ENCODE measurements at regions not wholly inside any gene's neighbourhood (a gene's known extent, or its start where the extent isn't known, plus 50 kb on each side); places are given as distances from the start of the nearest gene placed in this dataset.
"Not testable (repeated sequence)": the region's sequence is repeated elsewhere in the genome, so short reads cannot be mapped to it uniquely, and the experiment has no call there.

DNA sequence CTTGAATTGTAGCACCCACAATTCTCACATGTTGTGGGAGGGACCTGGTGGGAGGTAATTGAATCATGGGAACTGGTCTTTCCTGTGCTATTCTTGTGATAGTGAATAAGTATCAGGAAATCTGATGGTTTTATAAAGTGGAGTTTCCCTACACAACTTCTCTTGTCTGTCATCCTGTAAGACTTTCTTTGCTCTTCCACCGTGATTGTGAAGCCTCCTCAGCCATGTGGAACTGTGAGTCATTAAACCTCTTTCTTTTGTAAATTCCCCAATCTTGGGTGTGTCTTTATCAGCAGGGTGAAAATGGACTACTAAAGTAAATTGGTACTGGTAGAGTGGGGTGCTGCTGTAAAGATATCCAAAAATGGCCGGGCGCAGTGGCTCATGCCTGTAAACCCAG is 215.6 kb downstream of the LIG4 start:
- DNase-seq = no peak

- DNase-seq = no peak
Observed at GRCh38 chr13:107994137-107994536, 221.2 kb downstream of the LIG4 start.

DNA sequence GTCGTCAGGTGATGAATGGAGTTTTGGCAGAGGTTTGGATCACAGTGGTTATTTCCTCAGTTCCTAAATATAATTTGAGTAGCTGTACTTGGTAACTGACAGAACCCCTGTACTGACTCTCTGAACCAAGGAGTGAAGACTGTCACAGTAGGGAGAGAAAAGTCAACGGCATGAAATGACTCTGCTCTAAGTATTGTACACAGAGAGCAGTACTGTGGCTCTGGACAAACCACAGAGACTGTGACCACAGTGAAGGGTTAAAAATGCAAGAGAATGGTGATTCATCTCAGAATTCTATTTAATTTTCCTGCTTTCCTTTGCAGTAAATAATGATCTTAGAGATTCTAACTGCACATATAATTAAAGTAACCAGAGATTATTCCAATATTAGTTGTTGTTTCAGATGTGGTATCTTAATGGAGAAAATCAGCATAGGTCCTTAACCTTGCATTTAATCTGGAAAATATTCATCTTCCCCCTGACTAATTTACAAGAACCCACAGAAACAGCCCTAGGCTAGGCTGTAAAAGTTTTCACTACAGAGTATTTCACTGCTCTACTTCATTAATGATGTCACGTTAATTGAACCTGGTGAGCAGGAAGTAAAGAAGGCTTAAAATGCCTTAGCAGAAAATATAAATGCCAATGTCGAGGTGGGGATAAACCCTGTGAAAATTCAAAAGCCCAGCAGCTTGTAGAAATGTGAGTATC is 221.9 kb downstream of the LIG4 start:
- no peak for DNase-seq

- DNase-seq = no peak
Observed at GRCh38 chr13:107992542-107992941, 222.8 kb downstream of the LIG4 start.

DNA sequence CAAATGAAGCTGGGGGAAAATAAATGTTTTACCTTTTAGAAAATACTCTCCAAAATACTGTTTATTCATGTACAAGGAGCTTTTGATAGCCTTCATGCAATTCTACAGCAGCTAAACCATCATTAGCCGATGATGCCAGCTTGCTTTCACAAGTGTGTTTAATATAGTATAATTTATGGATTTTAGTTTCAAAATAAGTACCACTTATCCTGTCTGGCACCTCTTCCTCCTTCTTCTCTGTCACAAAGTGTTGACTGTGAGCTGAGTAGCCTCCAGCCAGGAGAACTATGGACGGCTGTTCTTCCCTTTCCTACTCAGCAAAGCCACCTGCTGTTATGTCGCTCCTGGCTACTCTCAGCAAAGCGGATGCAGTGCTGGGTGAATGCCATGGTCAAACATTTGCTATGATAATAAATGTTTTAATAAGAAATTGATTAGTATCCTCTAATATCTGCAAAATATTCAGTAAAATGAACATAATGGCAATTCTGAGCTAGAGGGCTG is 238.2 kb downstream of the LIG4 start:
- DNase-seq = no peak

GRCh38 chr13:107976628-107977027 is 238.7 kb downstream of the LIG4 start:
- no peak for DNase-seq

DNA sequence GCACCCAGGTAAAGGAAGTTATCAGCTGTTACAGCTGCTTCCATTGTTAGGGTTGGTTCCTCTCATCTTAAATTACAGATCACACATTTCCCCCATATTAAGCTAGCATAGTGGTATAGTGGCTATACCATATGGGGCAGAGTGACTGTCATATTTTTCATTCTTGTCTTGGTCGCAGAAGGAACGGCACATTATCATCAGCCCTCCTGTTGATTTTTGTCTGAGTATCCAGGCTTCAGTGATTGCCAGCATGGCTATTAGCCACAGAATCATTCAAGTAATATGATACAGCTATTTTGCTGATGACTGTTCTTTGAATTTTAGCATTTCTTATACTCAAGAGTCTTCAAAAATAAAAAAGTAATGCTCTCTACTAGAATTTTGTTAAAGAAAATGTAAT is 240.9 kb downstream of the LIG4 start:
- no peak for DNase-seq

DNA sequence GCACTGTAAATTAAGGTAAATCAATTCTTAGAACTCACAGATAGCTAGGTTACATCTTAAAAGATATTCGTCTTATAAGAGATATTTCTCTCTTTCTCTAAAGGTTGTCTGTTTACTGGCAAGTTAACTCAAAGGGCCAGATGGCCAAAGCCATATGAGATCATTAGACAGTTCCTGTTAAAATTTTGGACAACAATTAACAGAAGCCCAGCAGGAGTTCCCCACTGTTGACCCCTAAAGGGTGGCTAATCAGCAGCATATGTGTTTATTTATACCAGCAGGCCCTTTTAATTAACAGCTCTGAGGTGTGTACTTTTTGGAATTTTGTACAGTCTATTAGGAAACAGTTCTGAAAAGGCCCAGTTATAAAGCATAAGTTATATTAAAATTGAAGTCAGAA is 245.8 kb downstream of the LIG4 start:
- DNase-seq = no peak

DNA sequence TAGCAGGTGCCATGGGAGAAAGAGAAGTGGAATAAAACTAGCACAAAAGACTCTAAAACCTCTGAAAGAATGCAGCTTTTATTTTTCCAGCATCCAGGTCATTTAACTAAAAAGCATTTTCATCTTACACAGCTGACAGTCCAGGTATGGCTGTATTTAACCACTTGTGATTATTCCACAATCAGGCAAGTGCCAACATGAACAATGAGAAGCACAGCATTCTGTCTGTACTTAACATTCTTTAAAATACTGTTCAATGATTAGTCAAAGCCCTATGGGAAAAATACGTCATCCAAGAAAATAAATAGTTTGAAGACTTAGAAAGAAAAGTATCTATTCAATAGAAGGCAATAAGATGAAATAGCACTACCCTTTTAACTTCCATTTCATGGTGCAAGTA is 246.9 kb downstream of the LIG4 start:
- no peak for DNase-seq

DNA sequence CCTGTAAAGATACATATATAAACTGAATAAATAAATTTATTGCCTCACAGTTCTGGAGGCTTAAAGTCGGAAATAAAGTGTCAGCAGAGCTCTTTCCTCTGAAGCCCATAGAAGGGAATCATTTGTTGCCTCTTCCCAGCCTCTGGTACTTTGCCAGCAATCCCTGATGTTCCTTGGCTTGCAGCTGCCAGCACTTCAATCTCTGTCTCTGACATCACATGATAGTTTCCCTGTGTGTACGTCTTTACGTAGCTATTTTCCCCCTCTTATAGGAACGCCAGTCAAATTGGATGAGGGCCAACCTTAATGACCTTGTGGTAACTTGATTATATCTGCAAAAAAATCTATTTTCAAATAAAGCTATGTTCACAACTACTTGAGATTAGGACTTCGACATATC is 250.9 kb downstream of the LIG4 start:
- DNase-seq = peak; percentile 28

DNA sequence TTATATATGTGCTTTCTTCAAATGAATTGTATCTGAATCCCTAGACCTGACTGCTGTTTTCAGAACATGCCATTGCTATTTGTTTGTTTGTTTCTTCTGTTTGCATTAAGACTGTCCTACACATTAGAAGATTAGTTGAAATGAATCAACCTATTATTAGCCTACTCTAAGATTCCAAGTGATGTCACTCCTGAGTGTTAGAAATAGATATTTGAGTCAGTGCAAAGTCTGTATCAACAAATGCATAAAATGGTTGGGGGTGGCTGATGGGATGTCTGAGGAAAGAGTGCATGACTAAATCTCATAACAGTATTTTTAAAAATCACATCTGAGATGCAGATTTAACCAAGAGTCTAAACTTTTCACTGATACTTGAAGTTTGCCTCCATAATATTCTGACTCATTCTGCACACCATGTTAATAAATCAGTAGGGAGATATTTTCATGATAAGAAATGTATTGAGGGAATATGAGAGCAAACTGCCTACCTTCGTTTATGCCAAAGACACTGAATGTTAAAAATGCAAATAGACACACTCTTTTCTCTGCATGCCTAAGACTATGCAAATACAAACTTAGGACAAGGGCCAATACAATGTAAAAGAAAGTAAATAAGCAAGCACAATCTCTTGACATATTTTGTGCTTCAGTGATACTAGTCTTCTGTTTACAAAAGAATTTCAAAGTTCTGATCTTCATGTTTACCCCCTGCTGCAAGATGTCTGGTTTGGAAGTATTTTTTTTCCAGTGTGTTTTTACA is 253.3 kb downstream of the LIG4 start:
- no peak for DNase-seq

DNA sequence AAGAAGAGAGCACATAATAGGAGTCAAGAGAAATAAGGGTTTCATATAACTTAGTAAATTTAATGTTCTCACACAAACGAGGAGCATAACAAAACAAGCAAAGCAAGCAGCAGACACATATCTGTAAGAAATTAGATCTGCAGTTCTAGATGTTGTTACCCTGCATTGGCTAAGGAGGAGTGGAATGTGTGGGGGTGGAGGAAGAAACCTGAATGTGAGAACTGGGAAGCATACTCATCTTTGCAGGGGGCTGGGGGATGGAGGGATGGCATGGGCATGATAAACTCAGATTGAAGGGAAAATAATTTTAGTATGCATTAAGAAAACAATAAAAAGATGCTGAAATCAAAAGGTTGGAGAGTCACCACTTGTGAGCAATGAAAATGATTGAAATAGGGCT is 255.0 kb downstream of the LIG4 start:
- no peak for DNase-seq

DNA sequence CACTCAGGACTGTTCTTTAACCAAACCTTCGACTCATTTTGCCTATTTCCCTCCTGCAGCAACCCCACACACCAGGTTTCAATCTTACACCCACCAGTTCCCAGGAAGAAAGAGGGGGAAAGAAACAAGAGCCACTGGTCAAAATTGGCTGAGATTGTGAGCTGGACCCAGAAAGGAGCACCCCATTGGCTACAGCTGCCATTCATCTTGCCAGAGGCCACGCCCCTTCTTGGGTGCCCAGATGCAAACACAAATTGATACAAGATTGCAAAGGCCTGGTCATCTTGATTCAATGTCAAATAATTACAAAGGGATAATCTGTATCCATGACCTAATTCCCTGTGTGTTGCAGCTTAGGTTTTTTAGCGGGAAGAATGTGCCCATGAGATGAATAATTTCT is 258.4 kb downstream of the LIG4 start:
- no peak for DNase-seq

DNA sequence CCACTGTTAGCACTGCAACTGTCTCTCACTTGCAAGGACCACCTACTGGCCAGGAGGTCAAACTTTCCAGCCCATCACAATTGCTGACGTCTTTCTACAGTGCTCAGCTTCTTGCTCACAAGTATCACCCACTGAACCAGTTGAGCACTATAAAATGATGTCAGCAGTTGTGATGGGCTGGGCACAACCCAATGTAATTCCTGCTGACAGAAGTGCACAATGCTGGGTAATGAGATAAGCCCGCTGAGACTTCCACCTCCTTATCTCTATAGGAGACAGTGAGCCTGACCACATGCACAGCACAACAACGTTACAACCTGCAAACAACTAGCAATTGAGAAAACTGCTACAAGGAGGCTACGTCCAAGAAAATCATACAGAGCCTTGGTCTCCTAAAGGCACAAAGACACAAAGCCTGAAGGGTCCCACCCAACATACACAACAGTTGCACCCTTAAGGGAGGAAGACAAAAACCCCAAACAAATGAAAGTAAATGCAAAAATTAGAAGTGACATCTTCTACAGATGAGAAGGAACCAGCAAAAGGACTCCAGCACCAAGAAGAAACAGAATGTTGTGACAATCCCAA is 273.2 kb downstream of the LIG4 start:
- DNase-seq = no peak

DNA sequence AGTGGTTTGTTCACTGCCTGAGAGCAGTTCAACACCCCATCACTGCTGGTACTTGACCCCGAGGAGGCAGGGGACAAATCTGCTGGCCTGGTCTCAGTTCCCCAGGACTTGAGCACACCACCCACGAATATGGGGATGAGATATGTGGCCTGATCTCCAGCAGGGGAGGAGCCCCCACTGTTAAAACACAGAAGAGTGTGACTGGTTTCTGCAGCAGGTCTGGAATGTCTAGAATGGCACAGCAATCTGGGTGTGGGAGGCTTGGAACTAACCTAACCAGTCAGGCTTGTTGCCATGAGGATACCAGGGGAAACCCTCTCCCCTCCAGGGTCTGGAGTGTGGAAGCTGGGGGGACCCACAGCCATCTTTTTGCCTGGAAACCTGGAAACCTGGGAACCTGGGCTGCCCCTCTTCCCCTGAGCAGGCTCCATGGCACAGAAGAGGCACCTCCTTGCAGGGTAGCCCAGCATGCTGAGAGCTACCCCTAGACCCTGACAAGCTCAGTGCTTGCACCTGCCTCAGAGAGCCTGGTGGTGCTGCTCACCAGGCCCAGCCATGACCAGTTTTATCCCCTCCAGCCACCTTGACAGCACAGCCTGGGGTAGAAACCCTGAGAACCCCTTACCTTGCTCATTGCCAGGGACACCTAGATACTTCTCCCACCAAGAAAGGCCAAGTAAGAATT is 273.8 kb downstream of the LIG4 start:
- DNase-seq = no peak

DNA sequence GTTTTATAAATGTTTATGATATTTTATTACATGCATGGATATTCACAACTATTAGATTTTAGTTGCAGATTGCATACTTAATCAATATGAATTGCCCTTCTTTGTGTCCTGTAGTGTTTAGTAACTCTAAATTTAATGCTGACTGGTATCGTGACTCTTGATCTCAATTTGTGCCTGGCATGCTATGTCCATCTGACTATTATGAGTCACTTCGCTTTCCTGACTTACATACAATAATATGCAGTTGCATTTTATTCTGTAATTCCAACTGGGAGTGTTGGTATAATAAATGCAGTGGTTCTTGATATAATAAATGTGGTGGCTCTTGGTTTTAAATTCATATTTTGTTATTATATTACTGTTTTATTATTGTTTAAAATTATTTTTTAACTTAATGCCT is 277.5 kb downstream of the LIG4 start:
- DNase-seq = no peak

GRCh38 chr13:107931056-107931455 is 284.3 kb downstream of the LIG4 start:
- DNase-seq = no peak

- DNase-seq = no peak
Observed at GRCh38 chr13:107928762-107929161, 286.6 kb downstream of the LIG4 start.

- DNase-seq = no peak
Observed at GRCh38 chr13:107927557-107927956, 287.8 kb downstream of the LIG4 start.

DNA sequence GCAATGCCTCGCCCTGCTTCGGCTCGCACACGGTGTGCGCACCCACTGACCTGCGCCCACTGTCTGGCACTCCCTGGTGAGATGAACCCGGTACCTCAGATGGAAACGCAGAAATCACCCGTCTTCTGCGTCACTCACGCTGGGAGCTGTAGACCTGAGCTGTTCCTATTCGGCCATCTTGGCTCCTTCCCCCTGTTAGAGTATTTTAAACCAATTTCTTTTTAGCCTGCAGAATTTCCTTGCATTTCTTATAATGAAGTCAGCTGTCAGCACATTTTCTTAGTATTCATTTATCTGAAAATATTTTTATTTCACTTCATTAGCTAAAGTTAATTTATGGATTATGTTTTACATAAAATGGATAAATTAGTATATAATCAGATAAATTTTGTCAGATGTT is 288.8 kb downstream of the LIG4 start:
- not testable (repeated sequence) for DNase-seq

GRCh38 chr13:107916902-107917301 is 298.4 kb downstream of the LIG4 start:
- DNase-seq = not testable (repeated sequence)

- DNase-seq = no peak
Observed at GRCh38 chr13:107912745-107913144, 302.6 kb downstream of the LIG4 start.

- DNase-seq = no peak
Observed at GRCh38 chr13:107907065-107907805, 308.1 kb downstream of the LIG4 start.

Measured in eye (tissue), 1 donor.